Spleen (tissue), 7 donors: ENCODE measurements at regions not wholly inside any gene's neighbourhood (a gene's known extent, or its start where the extent isn't known, plus 50 kb on each side); places are given as distances from the start of the nearest gene placed in this dataset.

Experiments used
- POLR2A ChIP-seq, 3 donors: fragments of 450-650 bp; IDR thresholded peaks; one replicate each; pipeline ENCODE4 v1.5.1; 2017; ENCODE audit warnings: antibody characterized with exemption in 3 of 3, mild to moderate bottlenecking in 1 of 3
- TF ChIP-seq, protein P1 (sequence below), 11 experiments: fragments of 200-600 bp in 7 of 11; fragments of 450-650 bp in 4 of 11; sonication (generic) in 4 of 11; IDR thresholded peaks in 8 of 11; conservative IDR thresholded peaks in 3 of 11; 1 replicate in 7 of 11; 2 replicates in 4 of 11; pipeline versions ENCODE4 v1.4.0 to v1.8.0; 2016 to 2021; ENCODE audit warnings: antibody characterized with exemption in 11 of 11, inconsistent platforms in 4 of 11, mild to moderate bottlenecking in 1 of 11
- donor health status: DM: no; HTN: no; CAD: no; lungs with moderate emphysema.
- donor health status: DM: no; HTN: no; CAD: no.
- donor health status: DM: no; HTN: no; CAD: no.

GRCh38 chr3:22937536-22937935 is 265.6 kb upstream of the UBE2E2 start:
- TF ChIP-seq, protein P1, sequence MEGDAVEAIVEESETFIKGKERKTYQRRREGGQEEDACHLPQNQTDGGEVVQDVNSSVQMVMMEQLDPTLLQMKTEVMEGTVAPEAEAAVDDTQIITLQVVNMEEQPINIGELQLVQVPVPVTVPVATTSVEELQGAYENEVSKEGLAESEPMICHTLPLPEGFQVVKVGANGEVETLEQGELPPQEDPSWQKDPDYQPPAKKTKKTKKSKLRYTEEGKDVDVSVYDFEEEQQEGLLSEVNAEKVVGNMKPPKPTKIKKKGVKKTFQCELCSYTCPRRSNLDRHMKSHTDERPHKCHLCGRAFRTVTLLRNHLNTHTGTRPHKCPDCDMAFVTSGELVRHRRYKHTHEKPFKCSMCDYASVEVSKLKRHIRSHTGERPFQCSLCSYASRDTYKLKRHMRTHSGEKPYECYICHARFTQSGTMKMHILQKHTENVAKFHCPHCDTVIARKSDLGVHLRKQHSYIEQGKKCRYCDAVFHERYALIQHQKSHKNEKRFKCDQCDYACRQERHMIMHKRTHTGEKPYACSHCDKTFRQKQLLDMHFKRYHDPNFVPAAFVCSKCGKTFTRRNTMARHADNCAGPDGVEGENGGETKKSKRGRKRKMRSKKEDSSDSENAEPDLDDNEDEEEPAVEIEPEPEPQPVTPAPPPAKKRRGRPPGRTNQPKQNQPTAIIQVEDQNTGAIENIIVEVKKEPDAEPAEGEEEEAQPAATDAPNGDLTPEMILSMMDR (IDR thresholded peaks at IDR 0.05 in 8 of 11, conservative IDR thresholded peaks at IDR 0.05 in 3 of 11): no peak
- no peak for TF ChIP-seq POLR2A (IDR thresholded peaks at IDR 0.05)
